Activated T-cell treated with anti-CD3 and anti-CD28 coated beads, Interleukin-2, amount 50 U/mL, for 48 hours (primary cell): ENCODE measurements at regions not wholly inside any gene's neighbourhood (a gene's known extent, or its start where the extent isn't known, plus 50 kb on each side); places are given as distances from the start of the nearest gene placed in this dataset.
"Not testable (repeated sequence)": the region's sequence is repeated elsewhere in the genome, so short reads cannot be mapped to it uniquely, and the experiment has no call there.

Experiments
- DNase-seq, 2 experiments: peaks; one replicate each; pipeline ENCODE4 v3.0.0-alpha.2; 2020

GRCh38 chr11:70886256-70886655 lies 366.1 kb downstream of the SHANK2 start:
- DNase-seq: no peak

GRCh38 chr11:70886676-70887541 lies 365.5 kb downstream of the SHANK2 start:
- DNase-seq: no peak

- DNase-seq: no peak
Observed at GRCh38 chr11:70887542-70887827, 364.9 kb downstream of the SHANK2 start.

- DNase-seq: no peak
Observed at GRCh38 chr11:70888061-70888460, 364.3 kb downstream of the SHANK2 start.

GRCh38 chr11:70889411-70889810 lies 363.0 kb downstream of the SHANK2 start:
- no peak for DNase-seq

- DNase-seq: no peak
Observed at GRCh38 chr11:70891844-70892380, 360.5 kb downstream of the SHANK2 start.

- no peak for DNase-seq
Observed at GRCh38 chr11:70892889-70893288, 359.5 kb downstream of the SHANK2 start.

GRCh38 chr11:70894566-70895365 lies 357.6 kb downstream of the SHANK2 start:
- no peak for DNase-seq

- no peak for DNase-seq
Observed at GRCh38 chr11:70895366-70895670, 357.1 kb downstream of the SHANK2 start.

GRCh38 chr11:70897429-70897828 lies 354.9 kb downstream of the SHANK2 start:
- DNase-seq: no peak

- no peak for DNase-seq
Observed at GRCh38 chr11:70899616-70900015, 352.8 kb downstream of the SHANK2 start.

- DNase-seq: no peak
Observed at GRCh38 chr11:70900540-70900939, 351.8 kb downstream of the SHANK2 start.

- no peak for DNase-seq
Observed at GRCh38 chr11:70901951-70902521, 350.3 kb downstream of the SHANK2 start.

GRCh38 chr11:70903229-70903628 lies 349.1 kb downstream of the SHANK2 start:
- DNase-seq: not testable (repeated sequence)

GRCh38 chr11:70906101-70906500 lies 346.3 kb downstream of the SHANK2 start:
- DNase-seq: no peak

GRCh38 chr11:70908223-70908622 lies 344.2 kb downstream of the SHANK2 start:
- DNase-seq: no peak

- no peak for DNase-seq
Observed at GRCh38 chr11:70910835-70911234, 341.5 kb downstream of the SHANK2 start.

GRCh38 chr11:70912226-70912840 lies 340.0 kb downstream of the SHANK2 start:
- peak; percentile 22 to 23 for DNase-seq

GRCh38 chr11:70913715-70914231 lies 338.6 kb downstream of the SHANK2 start:
- DNase-seq: no peak

GRCh38 chr11:70914496-70914895 lies 337.9 kb downstream of the SHANK2 start:
- DNase-seq: no peak

- DNase-seq: no peak
Observed at GRCh38 chr11:70915158-70915985, 337.0 kb downstream of the SHANK2 start.

GRCh38 chr11:70916351-70916750 lies 336.0 kb downstream of the SHANK2 start:
- no peak for DNase-seq
